Mesendoderm (in vitro differentiated cells): ENCODE measurements at regions not wholly inside any gene's neighbourhood (a gene's known extent, or its start where the extent isn't known, plus 50 kb on each side); places are given as distances from the start of the nearest gene placed in this dataset.

Experiments used
- DNase-seq: peaks from one replicate; pipeline ENCODE4 v3.0.0; 2013
- H2AK5ac ChIP-seq: 2 replicates; pipeline ENCODE4 v1.6.1; 2013; ENCODE audit warnings: low read length, inconsistent platforms
- H2BK120ac ChIP-seq: 2 replicates; pipeline ENCODE4 v1.6.1; 2013; ENCODE audit warnings: low read depth, mild to moderate bottlenecking, low read length, moderate library complexity, mixed read lengths
- H2BK15ac ChIP-seq: replicated peaks from 2 replicates; pipeline ENCODE4 v1.6.1; 2013; ENCODE audit warnings: low read depth, mild to moderate bottlenecking, moderate library complexity
- H2BK5ac ChIP-seq: 2 replicates; pipeline ENCODE4 v1.6.1; 2013; ENCODE audit warnings: low read length, inconsistent platforms
- H3K18ac ChIP-seq: 2 replicates; pipeline ENCODE4 v1.6.1; 2013; ENCODE audit warnings: mild to moderate bottlenecking, low read length, mixed read lengths
- H3K23ac ChIP-seq: one replicate; pipeline ENCODE4 v1.6.1; 2013; ENCODE audit warnings: low read length
- H3K27ac ChIP-seq: 2 replicates; pipeline ENCODE4 v1.5.1; 2013; ENCODE audit warnings: low read depth, mild to moderate bottlenecking, inconsistent platforms, low read length, moderate library complexity
- H3K27me3 ChIP-seq: 2 replicates; pipeline ENCODE4 v1.6.1; 2013; ENCODE audit warnings: low read length, control low read depth, mild to moderate bottlenecking, inconsistent platforms; ENCODE audit not compliant: insufficient read depth, poor library complexity
- H3K36me3 ChIP-seq: 2 replicates; pipeline ENCODE4 v1.6.1; 2013; ENCODE audit warnings: low read length, inconsistent platforms; ENCODE audit not compliant: control insufficient read depth, insufficient read depth
- H3K4ac ChIP-seq: one replicate; pipeline ENCODE4 v1.6.1; 2013; ENCODE audit warnings: low read depth, mild to moderate bottlenecking, low read length, moderate library complexity
- H3K4me1 ChIP-seq: 2 replicates; pipeline ENCODE4 v1.6.1; 2013; ENCODE audit warnings: low read depth, low read length, inconsistent platforms; ENCODE audit not compliant: control insufficient read depth
- H3K4me2 ChIP-seq: 2 replicates; pipeline ENCODE4 v1.6.1; 2013; ENCODE audit warnings: low read length
- H3K4me3 ChIP-seq: 2 replicates; pipeline ENCODE4 v1.5.1; 2013; ENCODE audit warnings: mild to moderate bottlenecking, low read length
- H3K56ac ChIP-seq: one replicate; pipeline ENCODE4 v1.6.1; 2013; ENCODE audit warnings: low read length
- H3K79me1 ChIP-seq: 2 replicates; pipeline ENCODE4 v1.6.1; 2013; ENCODE audit warnings: low read length, inconsistent platforms
- H3K79me2 ChIP-seq: 2 replicates; pipeline ENCODE4 v1.6.1; 2013; ENCODE audit warnings: mild to moderate bottlenecking, low read length; ENCODE audit not compliant: control insufficient read depth, insufficient read depth
- H3K9ac ChIP-seq: 2 replicates; pipeline ENCODE4 v1.6.1; 2013; ENCODE audit warnings: low read length, inconsistent platforms
- H4K5ac ChIP-seq: one replicate; pipeline ENCODE4 v1.6.1; 2013; ENCODE audit warnings: low read length
- H4K8ac ChIP-seq: one replicate; pipeline ENCODE4 v1.6.1; 2013; ENCODE audit warnings: low read depth, mild to moderate bottlenecking, control low read depth, low read length, moderate library complexity
- WGBS: extraction: QIAGEN DNeasy Blood & Tissue Kit; methylation state at CpG from one replicate; pipeline ENCODE4 v1.1.7; 2013; ENCODE audit warnings: low lambda C conversion rate, missing lambda C conversion rate; ENCODE audit not compliant: insufficient coverage; ENCODE audit errors: extremely low coverage; 5-methylcytosine and 5-hydroxymethylcytosine counted together

GRCh38 chr20:17003170-17003870, 223.5 kb upstream of the PCSK2 start:
- Histone ChIP-seq H3K4me1 (no peaks in the 10 kb centered on the region), H3K79me1 (no peaks in the 10 kb centered on the region), H3K4ac (no peak overlapping the region), H2AK5ac (no peak overlapping the region), H2BK120ac (no peak overlapping the region), H4K5ac (no peak overlapping the region), H3K4me2 (no peak overlapping the region), H4K8ac (no peak overlapping the region), H3K4me3 (no peak overlapping the region), H3K27ac (no peak overlapping the region), H2BK15ac (no peak overlapping the region), H3K27me3 (no peaks in the 10 kb centered on the region), H3K79me2 (no peaks in the 10 kb centered on the region), H2BK5ac (no peak overlapping the region), H3K56ac (no peak overlapping the region), H3K9ac (no peak overlapping the region), H3K23ac (no peak overlapping the region), H3K36me3 (no peaks in the 10 kb centered on the region), H3K18ac (no peak overlapping the region)
- no peak for DNase-seq
- no CpG with 5 or more reads among the region's 7 CpGs for WGBS

- Histone ChIP-seq H3K27ac (peak overlapping the region; percentile 59), H3K79me2 (no peaks in the 10 kb centered on the region), H3K4ac (no peak overlapping the region)
Observed at GRCh38 chr20:17010181-17010580, 216.7 kb upstream of the PCSK2 start.

DNA sequence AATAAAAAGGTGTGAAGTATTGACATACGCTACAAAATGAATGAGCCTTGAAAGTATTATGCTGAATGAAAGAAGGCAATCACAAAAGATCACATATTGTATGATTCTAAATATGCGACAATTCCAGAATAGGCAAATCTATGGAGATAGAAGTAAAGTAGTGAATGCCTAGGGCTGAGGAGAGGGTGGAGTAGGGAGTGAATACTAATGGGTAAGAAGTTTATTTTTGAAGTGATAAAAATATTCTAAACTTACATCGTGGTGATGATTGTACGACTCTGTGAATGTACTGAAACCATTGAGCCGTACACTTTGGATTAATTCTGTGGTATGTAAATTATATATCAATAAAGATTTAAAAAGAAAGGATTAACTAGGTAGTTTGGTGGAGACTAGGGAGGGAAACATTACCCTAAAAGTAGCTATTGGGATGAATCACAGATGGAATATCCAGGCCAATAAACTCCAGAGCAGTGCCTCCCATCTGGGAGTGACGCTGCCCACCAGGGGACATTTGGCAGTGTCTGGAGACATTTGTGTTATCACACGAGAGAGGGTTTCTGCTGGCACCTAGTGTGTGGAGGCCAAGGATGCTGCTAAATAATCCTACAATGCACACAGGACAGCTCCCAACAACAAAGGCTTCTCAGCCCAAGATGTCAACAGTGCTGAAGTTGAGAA, 214.2 kb upstream of the PCSK2 start:
- DNase-seq = peak; percentile 26
- Histone ChIP-seq H4K5ac (no peak overlapping the region), H3K9ac (no peak overlapping the region), H2BK5ac (no peak overlapping the region), H3K79me2 (no peaks in the 10 kb centered on the region), H3K79me1 (no peaks in the 10 kb centered on the region), H3K56ac (no peak overlapping the region), H2BK15ac (no peak overlapping the region), H3K4me2 (no peak overlapping the region), H3K23ac (no peak overlapping the region), H3K4me1 (peaks cover 4% of the 10 kb centered on the region), H3K36me3 (no peaks in the 10 kb centered on the region), H3K4ac (no peak overlapping the region), H3K18ac (no peak overlapping the region), H3K4me3 (no peak overlapping the region), H2AK5ac (no peak overlapping the region), H4K8ac (no peak overlapping the region), H2BK120ac (no peak overlapping the region), H3K27ac (no peak overlapping the region), H3K27me3 (no peaks in the 10 kb centered on the region)
- WGBS = no CpG with 5 or more reads among the region's 7 CpGs

More at GRCh38 chr20:17010181-17010580, 216.7 kb upstream of the PCSK2 start:
- H3K4me3 ChIP-seq = no peak overlapping the region
- H2BK15ac ChIP-seq = peak overlapping the region; percentile 45
- H4K5ac ChIP-seq = no peak overlapping the region
- no peaks in the 10 kb centered on the region for H3K79me1 ChIP-seq
- DNase-seq = peak; percentile 90
- no peak overlapping the region for H2BK120ac ChIP-seq
- H3K4me2 ChIP-seq = no peak overlapping the region
- H3K56ac ChIP-seq = no peak overlapping the region
- no CpG with 5 or more reads among the region's 1 CpG for WGBS
- no peak overlapping the region for H3K18ac ChIP-seq
- no peak overlapping the region for H3K23ac ChIP-seq
- peaks cover 4% of the 10 kb centered on the region for H3K4me1 ChIP-seq
- H2AK5ac ChIP-seq = no peak overlapping the region
- no peaks in the 10 kb centered on the region for H3K36me3 ChIP-seq
- H2BK5ac ChIP-seq = no peak overlapping the region
- no peaks in the 10 kb centered on the region for H3K27me3 ChIP-seq
- H4K8ac ChIP-seq = no peak overlapping the region
- no peak overlapping the region for H3K9ac ChIP-seq

- Histone ChIP-seq H3K18ac (no peak overlapping the region), H2AK5ac (no peak overlapping the region), H3K9ac (no peak overlapping the region), H3K56ac (no peak overlapping the region), H2BK15ac (no peak overlapping the region), H4K8ac (no peak overlapping the region), H3K79me2 (no peaks in the 10 kb centered on the region), H3K4me2 (no peak overlapping the region), H3K4me3 (no peak overlapping the region), H3K4me1 (peaks cover 4% of the 10 kb centered on the region), H2BK120ac (no peak overlapping the region), H3K23ac (no peak overlapping the region), H2BK5ac (no peak overlapping the region), H3K4ac (no peak overlapping the region), H3K36me3 (no peaks in the 10 kb centered on the region), H4K5ac (no peak overlapping the region), H3K79me1 (no peaks in the 10 kb centered on the region), H3K27me3 (no peaks in the 10 kb centered on the region), H3K27ac (no peak overlapping the region)
- no peak for DNase-seq
- no CpG with 5 or more reads among the region's 5 CpGs for WGBS
Observed at GRCh38 chr20:17014217-17014616, 212.6 kb upstream of the PCSK2 start.

- no peak overlapping the region for H4K5ac ChIP-seq
- no CpG with 5 or more reads among the region's 4 CpGs for WGBS
- H3K36me3 ChIP-seq = no peaks in the 10 kb centered on the region
- H3K27ac ChIP-seq = no peak overlapping the region
- H3K79me1 ChIP-seq = no peaks in the 10 kb centered on the region
- H2BK5ac ChIP-seq = no peak overlapping the region
- no peak overlapping the region for H2AK5ac ChIP-seq
- H3K27me3 ChIP-seq = no peaks in the 10 kb centered on the region
- no peak overlapping the region for H2BK120ac ChIP-seq
- no peak overlapping the region for H4K8ac ChIP-seq
- H3K4ac ChIP-seq = no peak overlapping the region
- no peak overlapping the region for H3K4me3 ChIP-seq
- no peak overlapping the region for H3K4me2 ChIP-seq
- no peak overlapping the region for H3K23ac ChIP-seq
- no peaks in the 10 kb centered on the region for H3K79me2 ChIP-seq
- H3K9ac ChIP-seq = no peak overlapping the region
- no peak overlapping the region for H3K18ac ChIP-seq
- peaks cover 4% of the 10 kb centered on the region for H3K4me1 ChIP-seq
- no peak overlapping the region for H3K56ac ChIP-seq
- DNase-seq = no peak
- no peak overlapping the region for H2BK15ac ChIP-seq
Observed at GRCh38 chr20:17014756-17015366, 212.0 kb upstream of the PCSK2 start.
